ENCODE measurements at regions not wholly inside any gene's neighbourhood (a gene's known extent, or its start where the extent isn't known, plus 50 kb on each side); places are given as distances from the start of the nearest gene placed in this dataset.

- 24 to 72% methylated on average over 7 of the region's 7 CpGs for WGBS, 2 donors
- Histone ChIP-seq H3K4me1 (peaks cover 0 to 32% (median 23%) of the 10 kb centered on the region in 4 donors), H3K27ac (no peak overlapping the region), H3K27me3 (no peaks in the 10 kb centered on the region), H3K36me3 (no peaks in the 10 kb centered on the region), H3K9me3 (no peaks in the 10 kb centered on the region), H3K4me3 (no peak overlapping the region)
- no peak for DNase-seq
- intact Hi-C loops (cut with DNase I), result loop anchor here (10.0 kb wide), 1 partner anchor 175 kb away; no protein-coding TSS in a partner anchor
- TF ChIP-seq CTCF (IDR thresholded peaks at IDR 0.05) (no peak), EP300 (IDR thresholded peaks at IDR 0.05) (no peak), POLR2A (IDR thresholded peaks at IDR 0.05) (no peak), POLR2AphosphoS5 (IDR thresholded peaks at IDR 0.05) (no peak)
These were observed 74.5 kb downstream of the RHOU start for GRCh38 chr1:228809621-228810394.

DNA sequence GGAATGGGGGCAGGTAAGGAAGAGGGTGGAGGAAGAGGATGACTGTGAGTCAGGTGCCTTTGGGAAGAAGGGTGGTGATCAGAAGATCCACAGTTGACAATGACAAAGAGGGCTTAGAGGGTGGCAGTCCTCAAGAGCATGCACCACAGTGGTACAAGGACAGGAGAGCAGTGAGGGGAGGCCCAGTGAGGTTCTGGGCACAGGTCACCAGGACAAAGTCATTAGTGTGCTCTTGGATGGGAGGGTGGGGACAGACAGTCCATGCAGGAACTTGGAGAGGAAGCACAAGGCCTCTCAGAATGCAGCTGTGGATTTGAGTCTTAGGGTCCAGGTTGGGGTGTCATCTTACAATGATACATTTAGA, 75.1 kb downstream of the RHOU start:
- Histone ChIP-seq H3K27ac (no peak overlapping the region), H3K4me3 (no peak overlapping the region), H3K4me1 (peaks cover 0 to 26% (median 17%) of the 10 kb centered on the region in 4 donors), H3K9me3 (no peaks in the 10 kb centered on the region), H3K36me3 (no peaks in the 10 kb centered on the region), H3K27me3 (no peaks in the 10 kb centered on the region)
- TF ChIP-seq POLR2A (IDR thresholded peaks at IDR 0.05), result no peak
- no peak for TF ChIP-seq EP300 (IDR thresholded peaks at IDR 0.05)
- TF ChIP-seq CTCF (IDR thresholded peaks at IDR 0.05), result no peak
- no peak for TF ChIP-seq POLR2AphosphoS5 (IDR thresholded peaks at IDR 0.05)
- intact Hi-C loops (cut with DNase I), result no loop called here
- DNase-seq, result no peak

DNA sequence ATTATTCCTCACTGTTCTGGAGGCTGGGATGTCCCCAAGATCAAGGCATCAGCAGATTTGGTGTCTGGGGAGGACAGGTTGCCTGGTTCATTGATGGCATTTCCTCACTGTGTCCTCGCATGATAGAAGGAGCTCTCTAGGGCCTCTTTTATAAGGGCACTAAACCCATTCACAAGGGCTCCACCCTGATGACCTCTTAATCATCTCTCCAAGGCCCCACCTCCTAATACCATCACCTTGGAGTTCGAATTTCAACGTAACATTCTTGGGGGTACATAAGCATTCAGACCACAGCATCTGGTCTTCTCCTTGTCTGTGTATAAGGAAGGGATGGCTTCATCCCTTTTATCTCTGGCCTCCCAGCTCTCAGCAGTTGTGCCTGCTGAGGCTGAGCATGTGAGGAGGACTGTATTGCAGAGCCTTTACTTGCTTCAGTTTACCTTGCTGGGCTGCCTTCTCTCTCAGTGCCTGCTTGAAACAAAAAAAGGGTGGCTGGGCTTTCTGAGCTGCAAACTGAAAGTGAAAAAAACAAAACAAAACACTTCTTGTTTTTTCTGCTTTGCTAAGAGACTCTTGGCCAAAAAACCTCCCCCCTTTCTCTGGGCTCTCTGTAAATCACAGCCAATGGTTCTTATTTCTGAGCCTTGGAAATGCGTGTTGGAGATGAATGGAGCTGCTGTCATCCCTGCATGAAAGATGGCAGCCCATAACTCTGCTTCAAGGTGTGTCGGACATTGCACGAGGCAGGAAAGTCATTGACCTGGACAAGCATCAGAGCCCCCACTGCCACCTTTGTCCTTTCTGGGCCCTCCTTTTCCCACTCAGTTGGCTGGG, 75.8 kb downstream of the RHOU start:
- peak overlapping the region in 2 of 4 donors; percentile 35 to 58 for H3K27ac ChIP-seq
- intact Hi-C loops (cut with DNase I), result no loop called here
- H3K4me3 ChIP-seq, result no peak overlapping the region
- H3K4me1 ChIP-seq, result peaks cover 0 to 22% (median 14%) of the 10 kb centered on the region in 4 donors
- no peaks in the 10 kb centered on the region for H3K9me3 ChIP-seq
- no peaks in the 10 kb centered on the region for H3K36me3 ChIP-seq
- no peaks in the 10 kb centered on the region for H3K27me3 ChIP-seq
- WGBS, 2 donors, result 63 to 71% methylated on average over 6 of the region's 6 CpGs
- no peak for DNase-seq
- no peak for TF ChIP-seq POLR2A (IDR thresholded peaks at IDR 0.05)
- peak in 1 of 4 donors; percentile 15 for TF ChIP-seq POLR2AphosphoS5 (IDR thresholded peaks at IDR 0.05)

DNA sequence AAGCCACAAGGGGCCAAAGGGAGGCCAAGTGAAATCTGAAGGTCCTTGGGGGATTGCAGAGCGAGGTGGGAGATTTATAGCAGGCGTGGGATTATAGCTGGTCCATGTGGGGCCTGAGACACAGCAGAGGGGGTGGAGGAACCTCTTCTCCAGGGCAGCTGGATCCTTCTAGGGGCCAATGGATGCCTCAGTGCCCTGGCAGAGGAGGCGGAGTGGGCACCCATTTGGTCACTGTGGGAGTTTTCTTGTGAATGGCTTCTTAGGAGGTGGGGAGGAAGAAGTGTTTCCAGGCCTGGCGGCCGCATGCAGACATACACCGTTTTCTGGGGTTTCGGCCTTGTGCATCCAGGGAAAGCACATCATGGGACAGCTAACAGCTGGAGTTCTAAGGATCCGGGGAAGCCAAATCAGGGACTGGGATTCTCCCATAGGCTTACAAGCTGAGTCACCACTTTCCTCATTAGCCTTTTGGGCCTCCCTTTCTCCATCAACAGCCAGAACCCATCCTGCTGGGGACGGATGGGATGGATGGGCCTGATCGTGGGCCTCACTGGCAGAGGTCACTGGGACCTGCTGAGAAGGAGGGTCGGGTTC, 76.5 kb downstream of the RHOU start:
- Histone ChIP-seq H3K9me3 (no peaks in the 10 kb centered on the region), H3K4me1 (peaks cover 0 to 22% (median 14%) of the 10 kb centered on the region in 4 donors), H3K36me3 (no peaks in the 10 kb centered on the region), H3K27ac (peak overlapping the region in 2 of 4 donors; percentile 35 to 58), H3K27me3 (no peaks in the 10 kb centered on the region), H3K4me3 (no peak overlapping the region)
- TF ChIP-seq CTCF (IDR thresholded peaks at IDR 0.05), result no peak
- no peak for TF ChIP-seq POLR2A (IDR thresholded peaks at IDR 0.05)
- TF ChIP-seq EP300 (IDR thresholded peaks at IDR 0.05), result no peak
- no peak for TF ChIP-seq POLR2AphosphoS5 (IDR thresholded peaks at IDR 0.05)
- 89 to 95% methylated on average over 11 of the region's 11 CpGs for WGBS, 2 donors
- DNase-seq, result no peak
- intact Hi-C loops (cut with DNase I), result no loop called here

- intact Hi-C loops (cut with DNase I), result no loop called here
- no peak for DNase-seq
- H3K4me1 ChIP-seq, result peaks cover 0 to 22% (median 14%) of the 10 kb centered on the region in 4 donors
- no peaks in the 10 kb centered on the region for H3K9me3 ChIP-seq
- H3K27me3 ChIP-seq, result no peaks in the 10 kb centered on the region
- H3K27ac ChIP-seq, result no peak overlapping the region
- H3K4me3 ChIP-seq, result no peak overlapping the region
- TF ChIP-seq POLR2AphosphoS5 (IDR thresholded peaks at IDR 0.05) (no peak), CTCF (IDR thresholded peaks at IDR 0.05) (no peak), EP300 (IDR thresholded peaks at IDR 0.05) (no peak), POLR2A (IDR thresholded peaks at IDR 0.05) (no peak)
- H3K36me3 ChIP-seq, result no peaks in the 10 kb centered on the region
These were observed 77.7 kb downstream of the RHOU start for GRCh38 chr1:228812961-228813360.

Measured in sigmoid colon (tissue), 6 donors.